Upper lobe of left lung (tissue), 6 donors: ENCODE measurements at regions not wholly inside any gene's neighbourhood (a gene's known extent, or its start where the extent isn't known, plus 50 kb on each side); places are given as distances from the start of the nearest gene placed in this dataset.

Source experiments
- ATAC-seq, 2 donors: fragments of 200-7000 bp; cut with Tn5 transposase; one replicate each; pipeline ENCODE4 v1.9.1; 2022; ENCODE audit warnings: mild to moderate bottlenecking in 2 of 2, moderate library complexity in 2 of 2; ENCODE audit not compliant: low FRiP score in 2 of 2
- DNase-seq, 2 donors: peaks; one replicate each; pipeline ENCODE4 v3.0.0-alpha.2; 2019 to 2020
- H3K27ac ChIP-seq, 4 donors: fragments of 200-600 bp; sonication (generic); one replicate each; pipeline ENCODE4 v1.5.1; 2016 to 2019
- H3K27me3 ChIP-seq, 4 donors: fragments of 200-600 bp; sonication (generic); one replicate each; pipeline ENCODE4 v1.5.1; 2017 to 2019
- H3K36me3 ChIP-seq, 4 donors: fragments of 200-600 bp; sonication (generic); one replicate each; pipeline ENCODE4 v1.5.1; 2016 to 2019
- H3K4me1 ChIP-seq, 4 donors: fragments of 200-600 bp; sonication (generic); one replicate each; pipeline ENCODE4 v1.5.1; 2018 to 2019
- H3K4me3 ChIP-seq, 4 donors: fragments of 200-600 bp; sonication (generic); one replicate each; pipeline ENCODE4 v1.5.1; 2017 to 2019; ENCODE audit warnings: mild to moderate bottlenecking in 2 of 4, moderate library complexity in 1 of 4
- H3K9me3 ChIP-seq, 4 donors: fragments of 200-600 bp; sonication (generic); one replicate each; pipeline ENCODE4 v1.5.1; 2018 to 2019
- CTCF ChIP-seq, 6 experiments: fragments of 450-650 bp in 4 of 6; fragments of 200-600 bp in 2 of 6; sonication (generic) in 2 of 6; IDR thresholded peaks; one replicate each; pipeline ENCODE4 v1.5.1; 2016 to 2019; ENCODE audit warnings: antibody characterized with exemption in 6 of 6
- EP300 ChIP-seq, 4 donors: sonication (generic); formaldehyde crosslinking; IDR thresholded peaks; one replicate each; pipeline ENCODE4 v1.5.1; 2017; ENCODE audit warnings: antibody characterized with exemption in 4 of 4, control low read depth in 2 of 4
- POLR2A ChIP-seq, 4 donors: fragments of 450-650 bp; IDR thresholded peaks; one replicate each; pipeline ENCODE4 v1.5.1; 2016 to 2017; ENCODE audit warnings: antibody characterized with exemption in 4 of 4, mild to moderate bottlenecking in 2 of 4
- POLR2AphosphoS5 ChIP-seq, 2 donors: sonication (generic); formaldehyde crosslinking; IDR thresholded peaks; one replicate each; pipeline ENCODE4 v1.5.1; 2017; ENCODE audit warnings: antibody characterized with exemption in 2 of 2
- WGBS, 2 donors: methylation state at CpG; one replicate each; pipeline ENCODE4 v1.1.5; 2017 to 2018; 5-methylcytosine and 5-hydroxymethylcytosine counted together
- donor health status: DM: no; HTN: no; CAD: no; lungs with moderate emphysema.
- donor health status: DM: no; HTN: yes; CAD: no; lungs with severe emphysema.

- ATAC-seq (no peak), DNase-seq (no peak)
- Histone ChIP-seq H3K9me3 (no peaks in the 10 kb centered on the region), H3K36me3 (no peaks in the 10 kb centered on the region), H3K4me3 (no peak overlapping the region), H3K27me3 (no peaks in the 10 kb centered on the region), H3K27ac (no peak overlapping the region), H3K4me1 (no peaks in the 10 kb centered on the region)
- WGBS, 2 donors, result 70 to 72% methylated on average over 1 of the region's 1 CpG
- TF ChIP-seq CTCF (IDR thresholded peaks at IDR 0.05), result no peak
- no peak for TF ChIP-seq POLR2A (IDR thresholded peaks at IDR 0.05)
- no peak for TF ChIP-seq POLR2AphosphoS5 (IDR thresholded peaks at IDR 0.05)
- no peak for TF ChIP-seq EP300 (IDR thresholded peaks at IDR 0.05)
Observed at GRCh38 chr4:171534391-171534790, 278.8 kb upstream of the GALNTL6 start.

GRCh38 chr4:171532968-171533367 is 280.2 kb upstream of the GALNTL6 start:
- DNase-seq (no peak), ATAC-seq (no peak)
- Histone ChIP-seq H3K27ac (no peak overlapping the region), H3K27me3 (no peaks in the 10 kb centered on the region), H3K9me3 (no peaks in the 10 kb centered on the region), H3K4me1 (no peaks in the 10 kb centered on the region), H3K36me3 (no peaks in the 10 kb centered on the region), H3K4me3 (no peak overlapping the region)
- TF ChIP-seq POLR2AphosphoS5 (IDR thresholded peaks at IDR 0.05) (no peak), EP300 (IDR thresholded peaks at IDR 0.05) (no peak), POLR2A (IDR thresholded peaks at IDR 0.05) (no peak), CTCF (IDR thresholded peaks at IDR 0.05) (no peak)
- 71 to 76% methylated on average over 2 of the region's 2 CpGs for WGBS, 2 donors

- H3K27me3 ChIP-seq, result no peaks in the 10 kb centered on the region
- no peak overlapping the region for H3K4me3 ChIP-seq
- no peak overlapping the region for H3K27ac ChIP-seq
- H3K9me3 ChIP-seq, result no peaks in the 10 kb centered on the region
- H3K36me3 ChIP-seq, result no peaks in the 10 kb centered on the region
- 66 to 78% methylated on average over 5 of the region's 5 CpGs for WGBS, 2 donors
- TF ChIP-seq EP300 (IDR thresholded peaks at IDR 0.05) (no peak), CTCF (IDR thresholded peaks at IDR 0.05) (no peak), POLR2A (IDR thresholded peaks at IDR 0.05) (no peak), POLR2AphosphoS5 (IDR thresholded peaks at IDR 0.05) (no peak)
- ATAC-seq, result no peak
- H3K4me1 ChIP-seq, result no peaks in the 10 kb centered on the region
- DNase-seq, result no peak
Observed at GRCh38 chr4:171524903-171525302, 288.3 kb upstream of the GALNTL6 start.

GRCh38 chr4:171521726-171522125 is 291.5 kb upstream of the GALNTL6 start:
- 41 to 54% methylated on average over 3 of the region's 3 CpGs for WGBS, 2 donors
- H3K9me3 ChIP-seq, result no peaks in the 10 kb centered on the region
- H3K4me3 ChIP-seq, result no peak overlapping the region
- no peak overlapping the region for H3K27ac ChIP-seq
- DNase-seq (no peak), ATAC-seq (no peak)
- no peaks in the 10 kb centered on the region for H3K27me3 ChIP-seq
- TF ChIP-seq POLR2A (IDR thresholded peaks at IDR 0.05), result no peak
- no peak for TF ChIP-seq POLR2AphosphoS5 (IDR thresholded peaks at IDR 0.05)
- no peak for TF ChIP-seq CTCF (IDR thresholded peaks at IDR 0.05)
- TF ChIP-seq EP300 (IDR thresholded peaks at IDR 0.05), result no peak
- no peaks in the 10 kb centered on the region for H3K36me3 ChIP-seq
- no peaks in the 10 kb centered on the region for H3K4me1 ChIP-seq

DNA sequence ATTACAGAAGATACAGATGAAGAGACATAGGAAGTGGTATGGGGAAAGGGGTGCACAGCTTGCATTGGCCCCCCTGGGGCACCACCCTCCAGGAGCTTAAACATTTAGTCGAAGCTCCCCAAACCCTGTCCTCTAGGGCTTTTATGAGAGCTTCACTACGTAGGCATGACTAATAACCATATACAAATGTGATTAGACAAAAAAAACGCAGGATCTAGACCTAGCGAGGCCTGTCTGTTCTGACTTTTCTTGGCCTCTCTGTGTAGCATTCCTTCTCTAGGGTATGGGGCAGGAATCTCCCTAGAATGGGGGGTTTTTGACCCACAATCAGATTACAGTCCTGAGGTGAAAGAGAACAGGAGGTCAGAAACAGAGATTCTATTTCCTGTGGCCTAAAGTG is 293.7 kb upstream of the GALNTL6 start:
- H3K9me3 ChIP-seq, result no peaks in the 10 kb centered on the region
- DNase-seq (no peak), ATAC-seq (no peak)
- no peak overlapping the region for H3K4me3 ChIP-seq
- H3K27me3 ChIP-seq, result no peaks in the 10 kb centered on the region
- TF ChIP-seq POLR2A (IDR thresholded peaks at IDR 0.05) (no peak), POLR2AphosphoS5 (IDR thresholded peaks at IDR 0.05) (no peak), CTCF (IDR thresholded peaks at IDR 0.05) (no peak), EP300 (IDR thresholded peaks at IDR 0.05) (no peak)
- no peak overlapping the region for H3K27ac ChIP-seq
- H3K36me3 ChIP-seq, result no peaks in the 10 kb centered on the region
- WGBS, 2 donors, result 80 to 89% methylated on average over 4 of the region's 4 CpGs
- no peaks in the 10 kb centered on the region for H3K4me1 ChIP-seq
